Skeletal muscle satellite cell (primary cell): ENCODE measurements at regions not wholly inside any gene's neighbourhood (a gene's known extent, or its start where the extent isn't known, plus 50 kb on each side); places are given as distances from the start of the nearest gene placed in this dataset.
"Not testable (repeated sequence)": the region's sequence is repeated elsewhere in the genome, so short reads cannot be mapped to it uniquely, and the experiment has no call there.

Experiments used
- H3K27me3 ChIP-seq: 2 replicates; pipeline ENCODE4 v1.7.0; 2013; ENCODE audit warnings: low read length; ENCODE audit not compliant: control insufficient read depth, insufficient read depth
- H3K36me3 ChIP-seq: 2 replicates; pipeline ENCODE4 v1.7.0; 2013; ENCODE audit warnings: mild to moderate bottlenecking, control low read depth, low read length; ENCODE audit not compliant: insufficient read depth
- H3K4me1 ChIP-seq: 2 replicates; pipeline ENCODE4 v1.7.0; 2013; ENCODE audit warnings: low read length; ENCODE audit not compliant: control insufficient read depth, insufficient read depth
- H3K4me2 ChIP-seq: 2 replicates; pipeline ENCODE4 v1.7.0; 2013; ENCODE audit warnings: mild to moderate bottlenecking, low read length
- H3K4me3 ChIP-seq: 2 replicates; pipeline ENCODE4 v1.7.0; 2013; ENCODE audit warnings: low read length
- H3K9ac ChIP-seq: 2 replicates; pipeline ENCODE4 v1.7.0; 2013; ENCODE audit warnings: mild to moderate bottlenecking, low read depth, low read length, moderate library complexity
- H3K9me3 ChIP-seq: replicated peaks from 2 replicates; pipeline ENCODE4 v1.7.0; 2013; ENCODE audit warnings: mild to moderate bottlenecking, control low read depth, low read length

DNA sequence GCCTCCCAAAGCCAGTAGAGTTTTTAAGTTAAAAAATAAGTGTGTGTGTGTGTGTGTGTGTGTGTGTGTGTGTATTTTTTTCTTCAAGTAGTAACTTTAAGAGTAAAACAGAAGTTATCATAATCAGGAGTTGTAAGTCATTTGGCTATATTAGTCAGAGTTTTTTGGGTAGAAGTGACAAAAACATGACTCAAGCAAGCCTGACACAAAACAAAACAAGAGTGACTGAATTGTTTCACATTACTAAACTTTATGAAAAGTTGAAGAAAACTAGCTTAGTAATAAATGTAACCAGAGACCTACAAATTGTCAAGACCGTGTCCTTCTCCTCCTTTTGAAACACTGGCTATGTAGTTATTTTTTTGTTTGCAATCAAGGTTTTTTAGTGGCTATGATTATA is 738.0 kb upstream of the PITX2 start:
- no peaks in the 10 kb centered on the region for H3K27me3 ChIP-seq
- H3K9ac ChIP-seq, result no peak overlapping the region
- no peaks in the 10 kb centered on the region for H3K9me3 ChIP-seq
- no peaks in the 10 kb centered on the region for H3K36me3 ChIP-seq
- H3K4me1 ChIP-seq, result peaks cover 6% of the 10 kb centered on the region
- H3K4me3 ChIP-seq, result no peak overlapping the region
- no peak overlapping the region for H3K4me2 ChIP-seq

DNA sequence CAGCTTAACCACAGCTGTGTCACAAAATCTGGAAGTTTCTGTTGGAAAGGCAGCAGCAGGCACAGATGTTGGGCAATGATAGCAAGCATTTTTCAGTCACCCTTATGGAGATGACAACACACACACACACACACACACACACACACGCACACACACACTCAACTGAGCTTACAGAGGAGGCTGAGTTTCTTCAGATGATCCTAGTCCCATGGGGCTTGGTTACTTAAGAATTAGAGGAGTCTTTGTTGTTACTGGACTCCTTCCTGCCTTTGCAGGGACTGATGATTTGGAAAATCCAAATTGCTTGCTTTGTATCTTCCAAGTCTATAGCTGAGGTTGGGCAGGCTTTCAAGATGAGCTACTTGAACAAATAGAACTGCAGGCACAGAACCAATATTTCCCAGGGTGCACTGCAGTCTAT is 740.1 kb upstream of the PITX2 start:
- H3K9me3 ChIP-seq, result no peaks in the 10 kb centered on the region
- no peaks in the 10 kb centered on the region for H3K27me3 ChIP-seq
- H3K9ac ChIP-seq, result no peak overlapping the region
- no peak overlapping the region for H3K4me2 ChIP-seq
- H3K36me3 ChIP-seq, result no peaks in the 10 kb centered on the region
- peaks cover 6% of the 10 kb centered on the region for H3K4me1 ChIP-seq
- H3K4me3 ChIP-seq, result no peak overlapping the region

DNA sequence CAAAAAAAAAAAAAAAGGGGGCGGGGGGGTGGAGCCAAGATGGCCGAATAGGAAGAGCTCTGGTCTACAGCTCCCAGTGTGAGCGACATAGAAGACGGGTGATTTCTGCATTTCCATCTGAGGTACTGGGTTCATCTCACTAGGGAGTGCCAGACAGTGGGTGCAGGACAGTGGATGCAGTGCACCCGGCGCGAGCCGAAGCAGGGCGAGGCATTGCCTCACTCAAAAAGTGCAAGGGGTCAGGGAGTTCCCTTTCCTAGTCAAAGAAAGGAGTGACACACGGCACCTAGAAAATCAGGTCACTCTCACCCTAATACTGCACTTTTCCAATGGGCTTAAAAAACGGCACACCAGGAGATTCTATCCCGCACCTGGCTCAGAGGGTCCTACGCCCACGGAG is 755.0 kb upstream of the PITX2 start:
- H3K4me2 ChIP-seq, H3K9ac ChIP-seq, H3K4me3 ChIP-seq, H3K36me3 ChIP-seq, H3K9me3 ChIP-seq, H3K4me1 ChIP-seq, H3K27me3 ChIP-seq: not testable (repeated sequence)

DNA sequence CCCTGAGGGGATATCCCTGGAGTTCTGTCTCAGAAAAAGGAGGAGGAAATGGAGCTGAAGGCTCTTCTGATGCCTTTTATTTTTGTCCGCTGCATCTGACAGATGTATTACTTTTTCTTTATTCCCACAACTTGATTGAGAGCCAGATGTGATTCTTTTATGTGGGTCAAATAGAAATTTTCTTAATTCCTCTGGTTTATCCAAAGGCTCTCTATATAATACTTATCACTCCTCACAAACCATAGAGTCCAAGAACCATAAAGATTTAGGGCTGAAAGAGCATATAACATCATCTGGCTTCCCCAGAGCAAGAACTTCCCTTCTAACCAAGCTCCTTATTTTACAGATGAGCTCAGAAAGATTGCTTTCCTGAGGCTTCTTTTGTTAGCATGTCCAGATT is 756.7 kb upstream of the FAM241A start:
- Histone ChIP-seq H3K4me2 (no peak overlapping the region), H3K36me3 (no peaks in the 10 kb centered on the region), H3K9ac (no peak overlapping the region), H3K4me1 (no peaks in the 10 kb centered on the region), H3K9me3 (no peaks in the 10 kb centered on the region), H3K4me3 (no peak overlapping the region), H3K27me3 (no peaks in the 10 kb centered on the region)

DNA sequence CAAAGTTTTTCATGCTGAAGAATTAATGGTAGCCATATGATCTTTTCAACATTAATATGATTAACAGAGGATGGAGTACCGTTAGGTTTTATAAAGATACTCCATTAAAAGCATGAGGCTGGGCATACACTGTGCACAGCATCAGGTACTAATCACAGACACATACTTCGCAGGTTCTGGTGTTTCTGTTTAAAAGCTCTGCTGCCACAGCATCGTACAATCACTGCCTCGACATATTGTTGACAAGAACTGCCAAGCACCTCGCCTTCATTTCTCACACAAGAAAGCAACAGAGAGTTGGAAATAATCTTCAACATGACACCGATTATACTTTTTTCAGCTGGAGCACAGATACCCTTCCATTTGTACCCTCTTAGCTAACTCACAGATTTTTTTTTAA is 753.4 kb upstream of the FAM241A start:
- no peak overlapping the region for H3K4me3 ChIP-seq
- no peak overlapping the region for H3K9ac ChIP-seq
- H3K27me3 ChIP-seq, result no peaks in the 10 kb centered on the region
- no peaks in the 10 kb centered on the region for H3K4me1 ChIP-seq
- H3K4me2 ChIP-seq, result no peak overlapping the region
- H3K36me3 ChIP-seq, result no peaks in the 10 kb centered on the region
- no peaks in the 10 kb centered on the region for H3K9me3 ChIP-seq

DNA sequence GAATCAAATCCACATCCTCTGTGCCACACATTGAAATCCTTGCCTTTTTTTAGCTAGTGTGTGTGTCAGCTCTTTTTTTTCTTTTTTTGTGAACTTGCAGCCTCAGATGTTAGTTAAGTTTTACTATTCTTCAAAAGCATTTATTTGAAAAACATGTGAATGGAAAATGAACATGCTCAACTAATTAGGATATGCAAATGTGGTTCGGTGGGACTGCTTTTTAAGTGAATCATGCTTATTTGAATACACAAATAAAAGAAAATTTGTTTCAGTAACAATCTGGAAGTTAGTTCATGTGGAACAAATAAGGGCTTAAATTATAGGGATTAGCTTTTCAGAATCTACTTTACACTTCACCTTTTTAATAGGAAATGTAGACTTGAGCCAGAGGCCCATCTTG is 751.5 kb upstream of the FAM241A start:
- no peak overlapping the region for H3K4me3 ChIP-seq
- H3K9me3 ChIP-seq, result no peaks in the 10 kb centered on the region
- H3K4me2 ChIP-seq, result no peak overlapping the region
- H3K36me3 ChIP-seq, result no peaks in the 10 kb centered on the region
- H3K9ac ChIP-seq, result no peak overlapping the region
- no peaks in the 10 kb centered on the region for H3K27me3 ChIP-seq
- H3K4me1 ChIP-seq, result peaks cover 2% of the 10 kb centered on the region

DNA sequence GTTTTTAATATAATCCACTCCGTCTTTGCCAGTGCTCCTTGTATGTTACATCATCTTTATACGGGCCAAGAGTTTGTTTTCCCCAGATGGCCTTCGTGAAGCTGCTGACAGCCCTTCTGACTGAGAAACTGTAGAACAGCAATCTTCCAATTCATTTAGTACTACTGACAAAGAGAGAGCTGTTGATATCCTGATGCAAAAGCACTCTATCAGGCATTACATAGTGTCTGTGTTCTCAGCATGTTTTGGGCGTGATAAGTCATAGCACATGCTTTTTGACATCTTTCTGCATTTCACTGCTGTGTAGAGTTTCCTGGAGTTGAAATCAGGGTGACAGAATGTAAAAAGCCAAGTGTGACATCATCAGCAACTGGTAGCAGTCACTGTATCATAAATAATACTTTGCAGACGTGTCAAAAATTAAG is 746.3 kb upstream of the FAM241A start:
- Histone ChIP-seq H3K9ac (no peak overlapping the region), H3K4me1 (peaks cover 19% of the 10 kb centered on the region), H3K4me3 (no peak overlapping the region), H3K9me3 (no peaks in the 10 kb centered on the region), H3K36me3 (no peaks in the 10 kb centered on the region), H3K4me2 (peak overlapping the region; percentile 25), H3K27me3 (no peaks in the 10 kb centered on the region)

DNA sequence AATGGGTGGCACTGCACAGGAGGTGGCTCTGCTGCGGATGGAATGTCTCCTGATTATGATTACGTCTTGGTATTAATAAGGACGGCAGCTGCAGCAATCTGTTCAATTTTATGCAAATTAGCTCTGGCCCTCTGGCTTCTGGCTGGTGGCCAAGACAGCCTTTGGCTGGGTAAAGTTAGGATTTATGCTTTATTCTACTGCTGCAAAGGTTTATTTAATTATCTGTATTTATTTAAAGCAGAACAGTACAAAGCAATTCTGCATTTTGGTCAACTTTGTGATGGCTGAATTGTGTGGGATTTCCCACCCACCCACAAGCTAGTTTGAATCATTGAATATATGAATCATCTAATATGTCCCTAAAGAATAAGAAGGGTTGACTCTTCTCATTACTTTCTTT is 745.6 kb upstream of the FAM241A start:
- Histone ChIP-seq H3K9ac (no peak overlapping the region), H3K27me3 (no peaks in the 10 kb centered on the region), H3K36me3 (no peaks in the 10 kb centered on the region), H3K4me1 (peaks cover 19% of the 10 kb centered on the region), H3K9me3 (no peaks in the 10 kb centered on the region), H3K4me3 (no peak overlapping the region), H3K4me2 (peak overlapping the region; percentile 25)

DNA sequence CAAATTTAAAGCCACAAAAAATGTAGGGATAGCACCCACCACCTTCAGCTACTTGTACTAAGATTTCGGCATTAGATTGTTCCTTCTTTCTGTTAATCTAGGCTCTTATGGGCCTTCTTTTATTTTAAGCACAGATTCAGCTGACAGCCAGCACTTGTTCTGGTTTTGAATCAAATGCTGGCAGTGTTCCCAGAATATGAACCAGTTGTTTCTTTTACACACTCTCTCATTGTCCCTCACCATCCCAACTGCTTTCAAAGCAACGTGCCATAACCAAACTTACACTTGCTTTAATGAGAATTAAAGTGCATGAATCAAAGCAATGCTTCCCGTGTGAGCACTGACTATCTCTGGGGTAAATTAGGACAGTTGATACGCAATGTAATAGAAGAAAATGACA is 744.5 kb upstream of the FAM241A start:
- Histone ChIP-seq H3K4me3 (no peak overlapping the region), H3K4me2 (no peak overlapping the region), H3K36me3 (no peaks in the 10 kb centered on the region), H3K9ac (no peak overlapping the region), H3K4me1 (peaks cover 19% of the 10 kb centered on the region), H3K9me3 (no peaks in the 10 kb centered on the region), H3K27me3 (no peaks in the 10 kb centered on the region)

DNA sequence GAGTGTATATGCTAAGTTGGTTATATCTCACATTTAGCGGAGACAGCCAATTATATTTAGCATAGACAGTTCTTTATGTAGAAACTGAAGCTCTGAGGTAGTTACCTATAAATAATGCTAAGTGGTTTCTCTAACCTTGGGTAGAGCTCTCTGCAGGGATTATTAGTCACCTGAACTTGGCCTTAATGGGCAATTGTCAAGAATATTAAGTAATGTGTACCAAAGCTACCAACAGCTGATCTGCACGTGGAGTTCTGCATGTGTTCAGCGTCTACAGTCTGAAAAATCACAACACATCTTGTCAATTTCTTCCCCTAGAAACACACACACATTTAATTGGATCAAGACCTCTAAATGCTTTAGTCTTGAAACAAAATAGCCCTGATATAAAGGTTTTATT is 740.6 kb upstream of the FAM241A start:
- Histone ChIP-seq H3K9ac (no peak overlapping the region), H3K4me3 (no peak overlapping the region), H3K27me3 (no peaks in the 10 kb centered on the region), H3K36me3 (no peaks in the 10 kb centered on the region), H3K4me2 (no peak overlapping the region), H3K4me1 (peaks cover 9% of the 10 kb centered on the region), H3K9me3 (no peaks in the 10 kb centered on the region)

DNA sequence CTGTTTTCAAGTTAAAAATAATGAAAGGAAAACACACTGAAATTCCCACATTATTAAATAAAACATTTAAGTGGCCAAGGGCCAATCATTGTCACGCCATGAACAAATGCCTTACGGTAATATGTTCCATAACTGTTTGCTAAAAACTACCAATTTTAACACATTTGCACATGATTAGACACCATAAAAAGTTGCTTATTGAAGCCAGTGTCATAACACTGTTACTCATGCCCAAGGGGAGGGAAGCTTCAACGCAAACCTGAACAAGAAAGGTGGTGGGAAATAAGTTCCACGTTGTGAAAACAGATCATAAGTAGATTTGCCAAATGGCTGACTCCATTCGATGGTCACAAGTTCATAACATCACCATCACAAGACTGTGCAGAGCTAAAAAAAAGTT is 739.3 kb upstream of the FAM241A start:
- no peaks in the 10 kb centered on the region for H3K27me3 ChIP-seq
- H3K9me3 ChIP-seq, result no peaks in the 10 kb centered on the region
- H3K4me3 ChIP-seq, result no peak overlapping the region

DNA sequence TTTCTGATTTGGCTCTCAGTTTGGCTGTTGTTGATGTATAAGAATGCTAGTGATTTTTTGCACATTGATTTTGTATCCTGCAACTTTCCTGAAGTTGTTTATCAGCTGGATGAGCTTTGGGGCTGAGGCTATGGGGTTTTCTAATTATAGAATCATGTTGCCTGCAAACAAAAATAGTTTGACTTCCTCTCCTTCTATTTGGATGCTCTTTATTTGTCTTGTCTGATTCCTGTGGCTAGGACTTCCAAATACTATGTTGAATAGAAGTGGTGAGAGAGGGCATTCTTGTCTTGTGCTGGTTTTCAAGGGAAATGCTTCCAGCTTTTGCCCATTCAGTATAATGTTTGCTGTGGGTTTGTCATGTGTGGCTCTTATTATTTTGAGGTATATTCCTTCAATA is 734.7 kb upstream of the FAM241A start:
- Histone ChIP-seq H3K9ac (no peak overlapping the region), H3K9me3 (no peaks in the 10 kb centered on the region), H3K4me1 (no peaks in the 10 kb centered on the region), H3K4me2 (no peak overlapping the region), H3K36me3 (no peaks in the 10 kb centered on the region), H3K4me3 (no peak overlapping the region), H3K27me3 (no peaks in the 10 kb centered on the region)

More for the DNA sequence above, 739.3 kb upstream of the FAM241A start:
- Histone ChIP-seq H3K4me1 (peaks cover 3% of the 10 kb centered on the region), H3K4me2 (no peak overlapping the region), H3K9ac (no peak overlapping the region), H3K36me3 (no peaks in the 10 kb centered on the region)
